ENCODE measurements at regions not wholly inside any gene's neighbourhood (a gene's known extent, or its start where the extent isn't known, plus 50 kb on each side); places are given as distances from the start of the nearest gene placed in this dataset.

- no peak for DNase-seq (ENCODE audit: extremely low read depth, low read depth, low spot score)
Measured at GRCh38 chr1:188359315-188359714, 1530.6 kb downstream of the PLA2G4A start.

GRCh38 chr1:188363943-188364342 is 1535.2 kb downstream of the PLA2G4A start:
- no peak for DNase-seq (ENCODE audit: extremely low read depth, low read depth, low spot score)

GRCh38 chr1:188364927-188365449 is 1536.2 kb downstream of the PLA2G4A start:
- DNase-seq (ENCODE audit: extremely low read depth, low read depth, low spot score), result no peak

GRCh38 chr1:188365874-188366273 is 1537.1 kb downstream of the PLA2G4A start:
- DNase-seq (ENCODE audit: extremely low read depth, low read depth, low spot score), result no peak

- no peak for DNase-seq (ENCODE audit: extremely low read depth, low read depth, low spot score)
Measured at GRCh38 chr1:188367661-188368060, 1538.9 kb downstream of the PLA2G4A start.

GRCh38 chr1:188371295-188371806 is 1542.6 kb downstream of the PLA2G4A start:
- no peak for DNase-seq (ENCODE audit: extremely low read depth, low read depth, low spot score)

GRCh38 chr1:188372821-188373220 is 1544.1 kb downstream of the PLA2G4A start:
- DNase-seq (ENCODE audit: extremely low read depth, low read depth, low spot score), result no peak

GRCh38 chr1:188382851-188383250 is 1554.1 kb downstream of the PLA2G4A start:
- no peak for DNase-seq (ENCODE audit: extremely low read depth, low read depth, low spot score)

- no peak for DNase-seq (ENCODE audit: extremely low read depth, low read depth, low spot score)
Measured at GRCh38 chr1:188386161-188386560, 1557.4 kb downstream of the PLA2G4A start.

- no peak for DNase-seq (ENCODE audit: extremely low read depth, low read depth, low spot score)
Measured at GRCh38 chr1:188386666-188387065, 1557.9 kb downstream of the PLA2G4A start.

- no peak for DNase-seq (ENCODE audit: extremely low read depth, low read depth, low spot score)
Measured at GRCh38 chr1:188394677-188395076, 1565.9 kb downstream of the PLA2G4A start.

GRCh38 chr1:188397521-188397920 is 1568.8 kb downstream of the PLA2G4A start:
- DNase-seq (ENCODE audit: extremely low read depth, low read depth, low spot score), result no peak

GRCh38 chr1:188402986-188403385 is 1574.2 kb downstream of the PLA2G4A start:
- DNase-seq (ENCODE audit: extremely low read depth, low read depth, low spot score), result no peak

- no peak for DNase-seq (ENCODE audit: extremely low read depth, low read depth, low spot score)
Measured at GRCh38 chr1:188406636-188407035, 1577.9 kb downstream of the PLA2G4A start.

- no peak for DNase-seq (ENCODE audit: extremely low read depth, low read depth, low spot score)
Measured at GRCh38 chr1:188420177-188420576, 1591.4 kb downstream of the PLA2G4A start.

- DNase-seq (ENCODE audit: extremely low read depth, low read depth, low spot score), result no peak
Measured at GRCh38 chr1:188423073-188423472, 1594.3 kb downstream of the PLA2G4A start.

GRCh38 chr1:188424176-188424575 is 1595.4 kb downstream of the PLA2G4A start:
- DNase-seq (ENCODE audit: extremely low read depth, low read depth, low spot score), result no peak

- DNase-seq (ENCODE audit: extremely low read depth, low read depth, low spot score), result no peak
Measured at GRCh38 chr1:188425687-188426086, 1596.9 kb downstream of the PLA2G4A start.

GRCh38 chr1:188426561-188426960 is 1597.8 kb downstream of the PLA2G4A start:
- DNase-seq (ENCODE audit: extremely low read depth, low read depth, low spot score), result no peak

- no peak for DNase-seq (ENCODE audit: extremely low read depth, low read depth, low spot score)
Measured at GRCh38 chr1:188427642-188428041, 1598.9 kb downstream of the PLA2G4A start.

GRCh38 chr1:188429386-188429785 is 1600.6 kb downstream of the PLA2G4A start:
- DNase-seq (ENCODE audit: extremely low read depth, low read depth, low spot score), result no peak

GRCh38 chr1:188432427-188432826 is 1603.7 kb downstream of the PLA2G4A start:
- DNase-seq (ENCODE audit: extremely low read depth, low read depth, low spot score), result no peak

- DNase-seq (ENCODE audit: extremely low read depth, low read depth, low spot score), result no peak
Measured at GRCh38 chr1:188433425-188433824, 1604.7 kb downstream of the PLA2G4A start.
